IMR-90 (cell line): ENCODE measurements at regions not wholly inside any gene's neighbourhood (a gene's known extent, or its start where the extent isn't known, plus 50 kb on each side); places are given as distances from the start of the nearest gene placed in this dataset.

Experiments used
- ATAC-seq: fragments of 200-7000 bp; cut with Tn5 transposase; 2 replicates; pipeline ENCODE4 v1.9.1; 2020; ENCODE audit warnings: low read depth, mild to moderate bottlenecking, moderate library complexity
- BruUV-seq: library from RNA; stranded (reverse); fragments of 400-500 nt; replicated peaks from 2 replicates; lab custom pipeline; 2021; lab: Mats Ljungman, UMichigan
- CTCF ChIA-PET: fragments of 300-600 bp; formaldehyde crosslinking; extraction: SDS; loops from one replicate; lab custom pipeline; 2021; ENCODE audit warnings: antibody characterized with exemption; lab: Yijun Ruan, JAX
- POLR2A ChIA-PET: fragments of 300-600 bp; sonication (Branson Sonifier 250); formaldehyde crosslinking; loops from one replicate; lab custom pipeline; 2022; ENCODE audit warnings: antibody characterized with exemption; ENCODE audit not compliant: unreplicated experiment; lab: Charles Lee
- DNase-seq: peaks from one replicate; pipeline ENCODE4 v3.0.0; 2013
- H2AFZ ChIP-seq: replicated peaks from 2 replicates; pipeline ENCODE3; 2013; ENCODE audit warnings: low read length, mild to moderate bottlenecking; ENCODE audit not compliant: poor library complexity
- H2AK5ac ChIP-seq: 2 replicates; pipeline ENCODE4 v1.6.1; 2013; ENCODE audit warnings: low read depth, low read length, inconsistent platforms
- H2AK9ac ChIP-seq: replicated peaks from 2 replicates; pipeline ENCODE3; 2013; ENCODE audit warnings: mild to moderate bottlenecking, low read depth, low read length, moderate library complexity; ENCODE audit not compliant: poor library complexity
- H2BK120ac ChIP-seq: 2 replicates; pipeline ENCODE4 v1.6.1; 2013; ENCODE audit warnings: low read depth, low read length, inconsistent platforms
- H2BK15ac ChIP-seq: 3 replicates; pipeline ENCODE4 v1.6.1; 2013; ENCODE audit warnings: low read depth, low read length, inconsistent platforms
- H2BK20ac ChIP-seq: 2 replicates; pipeline ENCODE4 v1.6.1; 2013; ENCODE audit warnings: low read depth, mild to moderate bottlenecking, inconsistent platforms, low read length, moderate library complexity
- H2BK5ac ChIP-seq: 2 replicates; pipeline ENCODE4 v1.6.1; 2013; ENCODE audit warnings: mild to moderate bottlenecking, low read depth, low read length, inconsistent platforms; ENCODE audit not compliant: poor library complexity, severe bottlenecking
- H3K14ac ChIP-seq: replicated peaks from 2 replicates; pipeline ENCODE4 v1.6.1; 2013; ENCODE audit warnings: low read depth, low read length, inconsistent platforms
- H3K18ac ChIP-seq: 2 replicates; pipeline ENCODE4 v1.6.1; 2013; ENCODE audit warnings: low read depth, low read length, control low read depth
- H3K23ac ChIP-seq: 2 replicates; pipeline ENCODE4 v1.6.1; 2013; ENCODE audit warnings: low read depth, low read length, inconsistent platforms
- H3K27ac ChIP-seq: 2 replicates; pipeline ENCODE4 v1.5.1; 2013; ENCODE audit warnings: mild to moderate bottlenecking, control low read depth, low read length; ENCODE audit not compliant: insufficient read depth
- H3K27me3 ChIP-seq: 2 replicates; pipeline ENCODE4 v1.6.1; 2013; ENCODE audit warnings: low read length; ENCODE audit not compliant: control insufficient read depth, insufficient read depth
- H3K36me3 ChIP-seq: 2 replicates; pipeline ENCODE4 v1.6.1; 2013; ENCODE audit warnings: low read length, mixed read lengths; ENCODE audit not compliant: control insufficient read depth, insufficient read depth
- H3K4ac ChIP-seq: 2 replicates; pipeline ENCODE4 v1.6.1; 2013; ENCODE audit warnings: low read depth, low read length, inconsistent platforms
- H3K4me1 ChIP-seq: 2 replicates; pipeline ENCODE4 v1.6.1; 2013; ENCODE audit warnings: low read length, mixed read lengths; ENCODE audit not compliant: control insufficient read depth, insufficient read depth
- H3K4me2 ChIP-seq: 2 replicates; pipeline ENCODE4 v1.6.1; 2013; ENCODE audit warnings: low read depth, mild to moderate bottlenecking, control low read depth, low read length, moderate library complexity
- H3K4me3 ChIP-seq: 2 replicates; pipeline ENCODE4 v1.5.1; 2013; ENCODE audit warnings: low read depth, mild to moderate bottlenecking, control low read depth, low read length, moderate library complexity; ENCODE audit not compliant: insufficient read depth
- H3K56ac ChIP-seq: 2 replicates; pipeline ENCODE4 v1.6.1; 2013; ENCODE audit warnings: low read length, inconsistent platforms; ENCODE audit not compliant: insufficient read depth; ENCODE audit errors: extremely low read depth
- H3K79me1 ChIP-seq, 2 experiments: 2 replicates each; pipeline ENCODE4 v1.6.1; 2013; ENCODE audit warnings: low read length in 2 of 2, inconsistent platforms in 1 of 2, low read depth in 1 of 2
- H3K9ac ChIP-seq: 2 replicates; pipeline ENCODE4 v1.6.1; 2013; ENCODE audit warnings: low read depth, low read length, control low read depth
- H3K9me1 ChIP-seq: 2 replicates; pipeline ENCODE4 v1.6.1; 2013; ENCODE audit warnings: low read length, inconsistent platforms; ENCODE audit not compliant: insufficient read depth
- H3K9me3 ChIP-seq: 2 replicates; pipeline ENCODE4 v1.6.1; 2013; ENCODE audit warnings: low read length; ENCODE audit not compliant: control insufficient read depth, insufficient read depth
- H4K20me1 ChIP-seq: 2 replicates; pipeline ENCODE4 v1.6.1; 2013; ENCODE audit warnings: low read length, inconsistent platforms; ENCODE audit not compliant: insufficient read depth
- H4K5ac ChIP-seq: 2 replicates; pipeline ENCODE4 v1.6.1; 2013; ENCODE audit warnings: mild to moderate bottlenecking, low read depth, low read length, control low read depth
- H4K8ac ChIP-seq, 2 experiments: 2 replicates each; pipeline ENCODE4 v1.6.1; 2013; ENCODE audit warnings: low read depth in 2 of 2, low read length in 2 of 2, control low read depth in 1 of 2, inconsistent platforms in 1 of 2
- H4K91ac ChIP-seq: 2 replicates; pipeline ENCODE4 v1.6.1; 2013; ENCODE audit warnings: low read depth, low read length, inconsistent platforms; ENCODE audit not compliant: insufficient read depth
- BHLHE40 ChIP-seq: fragments of 150-350 bp; IDR thresholded peaks from 2 replicates; pipeline ENCODE4 v1.6.1; 2016; ENCODE audit warnings: mild to moderate bottlenecking, low read depth, low read length
- NFE2L2 ChIP-seq: fragments of 150-350 bp; IDR thresholded peaks from 2 replicates; pipeline ENCODE4 v1.6.1; 2016; ENCODE audit warnings: low read depth, mild to moderate bottlenecking, low read length
- dilution Hi-C: fragments of 300-500 bp; cut with HindIII; formaldehyde crosslinking; loops from one replicate; pipeline ENCODE4 v1.14.3; 2018; ENCODE audit warnings: low sequenced_read_pairs; ENCODE audit not compliant: unreplicated experiment
- in situ Hi-C: fragments of 300-500 bp; cut with MboI; formaldehyde crosslinking; loops from 3 replicates; pipeline ENCODE4 v1.14.3; 2019; ENCODE audit warnings: low sequenced_read_pairs, inconsistent platforms, mixed read lengths
- intact Hi-C: fragments of 100-400 bp; cut with micrococcal nuclease; formaldehyde crosslinking; loops from 2 replicates; pipeline ENCODE4 v1.10.0; 2022

GRCh38 chr4:151833174-151833573, 72.4 kb upstream of the GATB start:
- no peak overlapping the region for H4K5ac ChIP-seq
- POLR2A ChIA-PET: no interaction called here
- H3K4me1 ChIP-seq: no peaks in the 10 kb centered on the region
- no peak overlapping the region for H3K56ac ChIP-seq
- in situ Hi-C loops: no loop called here
- H3K4ac ChIP-seq: no peak overlapping the region
- H3K14ac ChIP-seq: no peak overlapping the region
- TF ChIP-seq BHLHE40 (no peak), NFE2L2 (no peak)
- CTCF ChIA-PET: interaction anchor here (1.0 kb wide), 1 partner anchor 8 kb away, joined by 3 read pairs; no protein-coding TSS in a partner anchor
- peaks cover 12% of the 10 kb centered on the region for H3K27me3 ChIP-seq
- H2BK20ac ChIP-seq: no peak overlapping the region
- DNase-seq (no peak), ATAC-seq (no peak)
- no peaks in the 10 kb centered on the region for H3K9me3 ChIP-seq
- no peak overlapping the region for H2BK120ac ChIP-seq
- H3K4me2 ChIP-seq: no peak overlapping the region
- no peak overlapping the region for H4K8ac ChIP-seq
- H3K79me1 ChIP-seq: no peaks in the 10 kb centered on the region
- H2BK5ac ChIP-seq: no peak overlapping the region
- no peak overlapping the region for H2BK15ac ChIP-seq
- H2AK9ac ChIP-seq: no peak overlapping the region
- no peaks in the 10 kb centered on the region for H3K36me3 ChIP-seq
- no peak overlapping the region for H3K9ac ChIP-seq
- dilution Hi-C loops: no loop called here
- H2AFZ ChIP-seq: no peak overlapping the region
- H3K27ac ChIP-seq: no peak overlapping the region
- no peak overlapping the region for H2AK5ac ChIP-seq
- no peak overlapping the region for H3K23ac ChIP-seq
- no TSS peak for BruUV-seq
- H3K18ac ChIP-seq: no peak overlapping the region
- H4K91ac ChIP-seq: no peak overlapping the region
- no peak overlapping the region for H3K4me3 ChIP-seq
- H4K20me1 ChIP-seq: no peaks in the 10 kb centered on the region
- H3K9me1 ChIP-seq: no peaks in the 10 kb centered on the region
- intact Hi-C loops: no loop called here
